ENCODE measurements at regions not wholly inside any gene's neighbourhood (a gene's known extent, or its start where the extent isn't known, plus 50 kb on each side); places are given as distances from the start of the nearest gene placed in this dataset.

GRCh38 chr4:25982962-25983361, 68.9 kb downstream of the SMIM20 start:
- FAIRE-seq = no peak
- no peaks in the 10 kb centered on the region for H4K20me1 ChIP-seq (ENCODE audit: control insufficient read depth, insufficient read depth)
- intact Hi-C loops (cut with micrococcal nuclease; ENCODE audit: unreplicated experiment) (no loop called here), in situ Hi-C loops (cut with MboI) (no loop called here)
- H3K36me3 ChIP-seq (ENCODE audit: control insufficient read depth in 2 of 2, insufficient read depth in 2 of 2, low read length in 1 of 2) = no peaks in the 10 kb centered on the region
- no peak for DNase-seq (ENCODE audit: low read depth, low spot score)
- CTCF ChIA-PET = no interaction called here
- SMC1A ChIA-PET (ENCODE audit: uncharacterized antibody, unreplicated experiment) = no interaction called here
- no peak overlapping the region for H3K27ac ChIP-seq (ENCODE audit: control insufficient read depth, insufficient read depth)
- H3K9ac ChIP-seq (ENCODE audit: control insufficient read depth, insufficient read depth, low read length) = no peak overlapping the region
- WGBS (ENCODE audit: insufficient coverage, insufficient replicate concordance, low lambda C conversion rate, missing lambda C conversion rate) = 26% methylated on average over 7 of the region's 7 CpGs
- BruUV-seq (replicated peaks) = no TSS peak
- no peak overlapping the region for H3K4me2 ChIP-seq (ENCODE audit: control insufficient read depth, insufficient read depth)
- peaks cover 5% of the 10 kb centered on the region for H3K4me1 ChIP-seq (ENCODE audit: control insufficient read depth, insufficient read depth, low read length)
- RAD21 ChIA-PET (ENCODE audit: unreplicated experiment) = interaction anchor here (1.0 kb wide), 1 partner anchor 141 kb away, joined by 6 read pairs; no protein-coding TSS in a partner anchor
- H3K27me3 ChIP-seq (replicated peaks in 1 of 2; ENCODE audit: control insufficient read depth in 2 of 2, insufficient read depth in 2 of 2, low read length in 1 of 2) = no peaks in the 10 kb centered on the region
- no peak for ATAC-seq
- no peak for TF ChIP-seq FOXK2 (IDR thresholded peaks at IDR 0.05)
- no peak for TF ChIP-seq STAT1 (conservative IDR thresholded peaks at IDR 0.05)
- TF ChIP-seq BCLAF1 (IDR thresholded peaks at IDR 0.05) = no peak
- TF ChIP-seq E4F1 (IDR thresholded peaks at IDR 0.05; ENCODE audit: borderline replicate concordance, partially characterized antibody) = no peak
- no peak for TF ChIP-seq GABPA (IDR thresholded peaks at IDR 0.05; ENCODE audit: low read depth)
- TF ChIP-seq SP1 (IDR thresholded peaks at IDR 0.05; ENCODE audit: low read depth, low read length) = no peak
- no peak for TF ChIP-seq CHD2 (IDR thresholded peaks at IDR 0.05; ENCODE audit: borderline replicate concordance, low read depth, low read length)
- TF ChIP-seq LARP7 (IDR thresholded peaks at IDR 0.05) = no peak
- TF ChIP-seq CHD1 (IDR thresholded peaks at IDR 0.05; ENCODE audit: low read depth, low read length) = no peak
- H3K4me3 ChIP-seq = no peak overlapping the region
- POLR2A ChIA-PET = interaction anchor here (0.6 to 1.4 kb wide), 2 partner anchors 13 to 136 kb away, joined by 4 to 5 read pairs; no protein-coding TSS in a partner anchor
- H3K9me3 ChIP-seq (replicated peaks; ENCODE audit: control insufficient read depth, insufficient read depth, low read length) = no peaks in the 10 kb centered on the region
- H2AFZ ChIP-seq (ENCODE audit: control insufficient read depth, low read depth, low read length) = no peak overlapping the region
- H3K79me2 ChIP-seq (ENCODE audit: control insufficient read depth, insufficient read depth, low read length) = no peaks in the 10 kb centered on the region
